Trophoblast cell (in vitro differentiated cells and primary cell): ENCODE measurements at regions not wholly inside any gene's neighbourhood (a gene's known extent, or its start where the extent isn't known, plus 50 kb on each side); places are given as distances from the start of the nearest gene placed in this dataset.

Experiments
- DNase-seq, 2 donors: peaks; one replicate each; pipeline ENCODE4 v3.0.0-alpha.2; 2016
- H2AFZ ChIP-seq: 2 replicates; pipeline ENCODE4 v1.6.1; 2013; ENCODE audit warnings: low read length, moderate library complexity, mild to moderate bottlenecking; ENCODE audit not compliant: insufficient read depth, poor library complexity
- H2AK5ac ChIP-seq: 2 replicates; pipeline ENCODE4 v1.6.1; 2013; ENCODE audit warnings: mild to moderate bottlenecking, low read length
- H2BK120ac ChIP-seq: 2 replicates; pipeline ENCODE4 v1.6.1; 2013; ENCODE audit warnings: low read length, mild to moderate bottlenecking, moderate library complexity; ENCODE audit not compliant: insufficient read depth, poor library complexity
- H2BK12ac ChIP-seq: 2 replicates; pipeline ENCODE4 v1.6.1; 2013; ENCODE audit warnings: mild to moderate bottlenecking, low read length, moderate library complexity
- H2BK5ac ChIP-seq: 2 replicates; pipeline ENCODE4 v1.6.1; 2013; ENCODE audit warnings: low read length, low read depth, moderate library complexity, mild to moderate bottlenecking; ENCODE audit not compliant: poor library complexity
- H3K14ac ChIP-seq: 2 replicates; pipeline ENCODE4 v1.6.1; 2013; ENCODE audit warnings: mild to moderate bottlenecking, low read length
- H3K18ac ChIP-seq: 2 replicates; pipeline ENCODE4 v1.6.1; 2013; ENCODE audit warnings: mild to moderate bottlenecking, low read length
- H3K23ac ChIP-seq: 2 replicates; pipeline ENCODE4 v1.6.1; 2013; ENCODE audit warnings: low read length
- H3K27ac ChIP-seq: 2 replicates; pipeline ENCODE4 v1.5.1; 2013; ENCODE audit warnings: low read depth, mild to moderate bottlenecking, inconsistent platforms, low read length, moderate library complexity
- H3K27me3 ChIP-seq: 2 replicates; pipeline ENCODE4 v1.6.1; 2013; ENCODE audit warnings: inconsistent platforms, mild to moderate bottlenecking, low read length, moderate library complexity; ENCODE audit not compliant: insufficient read depth
- H3K36me3 ChIP-seq, 2 experiments: 1 replicate in 1 of 2; 2 replicates in 1 of 2; pipeline ENCODE4 v1.6.1; 2013; ENCODE audit warnings: low read length in 2 of 2, mild to moderate bottlenecking in 2 of 2, moderate library complexity in 1 of 2; ENCODE audit not compliant: insufficient read depth in 2 of 2, control insufficient read depth in 1 of 2
- H3K4ac ChIP-seq: 2 replicates; pipeline ENCODE4 v1.6.1; 2013; ENCODE audit warnings: low read depth, mild to moderate bottlenecking, low read length, moderate library complexity
- H3K4me1 ChIP-seq, 2 experiments: 1 replicate in 1 of 2; 2 replicates in 1 of 2; pipeline ENCODE4 v1.6.1; 2013; ENCODE audit warnings: low read length in 2 of 2, mild to moderate bottlenecking in 2 of 2, moderate library complexity in 1 of 2; ENCODE audit not compliant: insufficient read depth in 2 of 2, control insufficient read depth in 1 of 2
- H3K4me2 ChIP-seq: 2 replicates; pipeline ENCODE4 v1.6.1; 2013; ENCODE audit warnings: inconsistent platforms, mild to moderate bottlenecking, low read length, moderate library complexity
- H3K4me3 ChIP-seq: 2 replicates; pipeline ENCODE4 v1.5.1; 2013; ENCODE audit warnings: mild to moderate bottlenecking, low read depth, low read length, inconsistent platforms
- H3K79me1 ChIP-seq: one replicate; pipeline ENCODE4 v1.6.1; 2013; ENCODE audit warnings: low read length
- H3K79me2 ChIP-seq: 2 replicates; pipeline ENCODE4 v1.6.1; 2013; ENCODE audit warnings: low read length, mild to moderate bottlenecking; ENCODE audit not compliant: control insufficient read depth, insufficient read depth, poor library complexity
- H3K9ac ChIP-seq: 2 replicates; pipeline ENCODE4 v1.6.1; 2013; ENCODE audit warnings: mild to moderate bottlenecking, low read length
- H3K9me3 ChIP-seq: 2 replicates; pipeline ENCODE4 v1.6.1; 2013; ENCODE audit warnings: low read depth, mild to moderate bottlenecking, control low read depth, inconsistent platforms, low read length; ENCODE audit not compliant: insufficient read depth
- H4K12ac ChIP-seq: 2 replicates; pipeline ENCODE4 v1.6.1; 2013; ENCODE audit warnings: low read depth, mild to moderate bottlenecking, low read length, moderate library complexity
- H4K8ac ChIP-seq: 2 replicates; pipeline ENCODE4 v1.6.1; 2013; ENCODE audit warnings: low read depth, mild to moderate bottlenecking, low read length, moderate library complexity
- H4K91ac ChIP-seq: one replicate; pipeline ENCODE4 v1.6.1; 2013; ENCODE audit warnings: low read depth, mild to moderate bottlenecking, low read length, moderate library complexity
- WGBS: extraction: QIAGEN DNeasy Blood & Tissue Kit; methylation state at CpG from one replicate; pipeline ENCODE4 v1.1.7; 2013; ENCODE audit warnings: missing lambda C conversion rate; ENCODE audit not compliant: insufficient read length, insufficient coverage; ENCODE audit errors: extremely low coverage; 5-methylcytosine and 5-hydroxymethylcytosine counted together

DNA sequence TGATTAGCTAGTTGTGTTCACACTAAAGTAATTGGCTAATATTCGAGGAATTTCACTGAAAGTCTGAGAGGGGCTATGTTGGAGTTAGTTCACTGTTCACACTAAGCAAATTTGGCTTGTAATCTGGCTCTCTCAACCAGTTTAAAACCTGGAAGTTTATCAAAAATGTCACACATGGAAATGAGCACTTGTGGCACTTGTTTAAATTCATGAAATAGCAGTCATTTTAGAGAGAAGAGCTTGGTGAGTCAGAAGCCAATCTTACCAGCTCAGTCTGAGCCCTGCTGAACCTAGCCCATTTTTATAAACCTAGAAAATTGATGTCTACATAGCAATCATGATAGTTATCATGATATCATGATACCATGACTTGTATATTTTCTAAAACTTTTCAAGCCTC, 90.7 kb upstream of the JADE1 start:
- no CpG with 5 or more reads among the region's 1 CpG for WGBS
- Histone ChIP-seq H4K91ac (peak overlapping the region; percentile 36), H3K9ac (no peak overlapping the region), H2BK12ac (no peak overlapping the region), H3K79me2 (no peaks in the 10 kb centered on the region), H3K23ac (no peak overlapping the region), H3K36me3 (no peaks in the 10 kb centered on the region), H2BK120ac (no peak overlapping the region), H3K18ac (no peak overlapping the region), H3K4me3 (no peak overlapping the region), H3K4me1 (peaks cover 0 to 4% of the 10 kb centered on the region in 2 experiments), H4K12ac (no peak overlapping the region), H3K4ac (no peak overlapping the region), H2BK5ac (no peak overlapping the region), H3K27me3 (no peaks in the 10 kb centered on the region), H4K8ac (no peak overlapping the region), H3K79me1 (peaks cover 7% of the 10 kb centered on the region), H2AFZ (no peak overlapping the region), H3K27ac (no peak overlapping the region), H3K14ac (no peak overlapping the region), H3K4me2 (no peak overlapping the region), H3K9me3 (no peaks in the 10 kb centered on the region), H2AK5ac (no peak overlapping the region)
- DNase-seq: peak in 1 of 2 donors; percentile 59

DNA sequence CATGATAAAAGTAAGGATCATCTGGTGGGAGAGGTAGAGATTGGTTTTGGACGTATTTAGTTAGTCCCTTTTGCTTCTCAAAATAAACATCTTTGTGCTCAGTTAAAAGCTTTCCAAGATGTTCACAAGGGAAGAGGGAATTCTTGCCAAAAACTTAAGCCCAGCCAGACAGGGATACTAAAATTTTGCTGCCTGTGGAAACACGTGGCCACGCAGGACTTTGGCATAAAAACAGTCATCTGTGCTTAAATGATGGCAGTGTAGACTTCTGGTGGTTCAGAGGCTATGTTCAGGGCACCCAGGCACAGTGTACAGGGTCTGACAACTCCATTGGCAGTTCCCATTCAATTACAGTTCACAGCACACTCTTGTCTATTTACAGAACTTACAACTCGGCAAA, 93.2 kb upstream of the JADE1 start:
- Histone ChIP-seq H3K23ac (no peak overlapping the region), H3K79me1 (peaks cover 9% of the 10 kb centered on the region), H3K9me3 (no peaks in the 10 kb centered on the region), H4K8ac (no peak overlapping the region), H3K14ac (no peak overlapping the region), H3K27me3 (no peaks in the 10 kb centered on the region), H3K18ac (no peak overlapping the region), H3K36me3 (no peaks in the 10 kb centered on the region), H3K4ac (no peak overlapping the region), H3K4me1 (peaks cover 0 to 8% of the 10 kb centered on the region in 2 experiments), H3K79me2 (no peaks in the 10 kb centered on the region), H2AFZ (no peak overlapping the region), H2BK120ac (no peak overlapping the region), H2BK12ac (no peak overlapping the region), H4K91ac (peak overlapping the region; percentile 19), H2BK5ac (no peak overlapping the region), H3K27ac (no peak overlapping the region), H3K9ac (no peak overlapping the region), H3K4me2 (no peak overlapping the region), H4K12ac (no peak overlapping the region), H3K4me3 (no peak overlapping the region), H2AK5ac (no peak overlapping the region)
- no peak for DNase-seq
- WGBS: no CpG with 5 or more reads among the region's 4 CpGs

DNA sequence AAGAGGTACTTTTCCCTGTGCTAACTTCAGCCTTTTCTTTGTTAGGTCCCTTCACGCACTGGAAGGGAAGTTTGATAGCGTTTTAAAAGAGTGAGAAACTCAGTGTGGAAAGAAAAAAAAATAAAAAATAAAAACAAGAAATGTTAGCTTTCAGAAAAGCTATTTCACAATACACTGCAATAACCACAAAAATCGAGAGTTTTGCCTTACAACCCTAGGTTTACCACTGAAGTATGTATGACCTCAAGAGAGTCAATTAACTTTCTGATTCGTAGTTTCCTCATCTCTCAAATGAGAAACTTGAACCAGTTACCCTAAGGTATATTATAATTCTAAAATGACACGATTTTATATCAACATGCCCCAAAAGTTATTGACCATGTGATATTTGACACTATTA, 93.9 kb upstream of the JADE1 start:
- Histone ChIP-seq H2AFZ (no peak overlapping the region), H2BK120ac (no peak overlapping the region), H4K91ac (no peak overlapping the region), H2BK12ac (no peak overlapping the region), H4K12ac (no peak overlapping the region), H2AK5ac (no peak overlapping the region), H3K9me3 (no peaks in the 10 kb centered on the region), H2BK5ac (no peak overlapping the region), H3K79me2 (no peaks in the 10 kb centered on the region), H3K9ac (no peak overlapping the region), H3K4me2 (no peak overlapping the region), H3K18ac (no peak overlapping the region), H3K4me1 (peaks cover 0 to 5% of the 10 kb centered on the region in 2 experiments), H3K4me3 (no peak overlapping the region), H3K79me1 (peaks cover 7% of the 10 kb centered on the region), H4K8ac (no peak overlapping the region), H3K27me3 (no peaks in the 10 kb centered on the region), H3K36me3 (no peaks in the 10 kb centered on the region), H3K4ac (no peak overlapping the region), H3K27ac (no peak overlapping the region), H3K14ac (no peak overlapping the region), H3K23ac (no peak overlapping the region)
- WGBS: no CpG with 5 or more reads among the region's 5 CpGs
- DNase-seq: no peak

DNA sequence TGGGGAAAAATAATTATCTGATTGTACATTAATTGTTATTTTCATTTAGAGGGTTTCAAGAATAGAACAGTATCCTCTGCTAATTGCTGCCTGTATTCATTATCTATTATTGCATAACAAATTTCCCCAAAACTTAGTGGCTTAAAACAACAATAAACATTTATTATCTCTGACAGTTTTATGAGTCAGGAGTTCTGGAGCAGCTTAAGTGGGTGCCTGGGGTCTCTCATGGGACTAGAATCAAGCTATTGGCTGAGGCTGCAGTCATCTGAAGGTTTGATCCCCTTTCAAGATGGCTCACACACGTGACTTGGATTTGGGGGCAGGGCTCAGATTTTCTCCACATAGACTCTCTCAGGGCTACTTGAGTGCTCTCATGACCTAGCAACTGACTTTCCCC, 98.1 kb upstream of the JADE1 start:
- Histone ChIP-seq H2AK5ac (no peak overlapping the region), H2BK5ac (no peak overlapping the region), H3K4me2 (no peak overlapping the region), H3K18ac (no peak overlapping the region), H2BK120ac (no peak overlapping the region), H2AFZ (no peak overlapping the region), H3K27me3 (no peaks in the 10 kb centered on the region), H4K91ac (peak overlapping the region; percentile 42), H3K9me3 (no peaks in the 10 kb centered on the region), H3K27ac (no peak overlapping the region), H3K79me1 (peaks cover 10% of the 10 kb centered on the region), H3K23ac (no peak overlapping the region), H3K4me1 (peaks cover 3 to 10% of the 10 kb centered on the region in 2 experiments), H2BK12ac (peak overlapping the region; percentile 70), H3K4ac (no peak overlapping the region), H3K14ac (no peak overlapping the region), H3K36me3 (no peaks in the 10 kb centered on the region), H3K4me3 (no peak overlapping the region), H4K12ac (no peak overlapping the region), H4K8ac (peak overlapping the region; percentile 13), H3K9ac (no peak overlapping the region), H3K79me2 (no peaks in the 10 kb centered on the region)
- DNase-seq: no peak
- WGBS: no CpG with 5 or more reads among the region's 1 CpG
